HEK293 (cell line): ENCODE measurements at regions not wholly inside any gene's neighbourhood (a gene's known extent, or its start where the extent isn't known, plus 50 kb on each side); places are given as distances from the start of the nearest gene placed in this dataset.

Experiments
- KLF16 ChIP-seq: fragments of 450-650 bp; formaldehyde crosslinking; IDR thresholded peaks from 2 replicates; pipeline ENCODE4 v1.5.1; 2017; ENCODE audit warnings: missing biosample characterization, missing genetic modification characterization
- PRDM1 ChIP-seq: fragments of 450-650 bp; formaldehyde crosslinking; IDR thresholded peaks from 2 replicates; pipeline ENCODE4; 2016; ENCODE audit warnings: missing biosample characterization, missing genetic modification characterization
- ZFP37 ChIP-seq: fragments of 450-650 bp; formaldehyde crosslinking; IDR thresholded peaks from 2 replicates; pipeline ENCODE4 v1.5.1; 2016; ENCODE audit warnings: missing biosample characterization, missing genetic modification characterization
- ZNF114 ChIP-seq: fragments of 450-650 bp; formaldehyde crosslinking; IDR thresholded peaks from 2 replicates; pipeline ENCODE4 v1.5.0; 2017; ENCODE audit warnings: missing biosample characterization, missing genetic modification characterization
- ZNF140 ChIP-seq: fragments of 450-650 bp; formaldehyde crosslinking; IDR thresholded peaks from 2 replicates; pipeline ENCODE4 v1.5.1; 2016; ENCODE audit warnings: missing biosample characterization, missing genetic modification characterization
- ZNF19 ChIP-seq: fragments of 450-650 bp; formaldehyde crosslinking; IDR thresholded peaks from 2 replicates; pipeline ENCODE4; 2016; ENCODE audit warnings: missing biosample characterization, missing genetic modification characterization, low read depth
- ZNF274 ChIP-seq, 2 experiments: fragments of 200-500 bp in 1 of 2; fragments of 450-650 bp in 1 of 2; sonication (Bioruptor generic) in 1 of 2; formaldehyde crosslinking in 1 of 2; IDR thresholded peaks; 2 replicates each; pipeline versions ENCODE4 v1.5.1 to v1.6.1; 2014 to 2016; ENCODE audit warnings: borderline replicate concordance in 1 of 2, inconsistent platforms in 1 of 2, low read length in 1 of 2, missing biosample characterization in 1 of 2, missing genetic modification characterization in 1 of 2
- ZNF670 ChIP-seq: fragments of 450-650 bp; formaldehyde crosslinking; IDR thresholded peaks from 2 replicates; pipeline ENCODE4 v1.5.1; 2016; ENCODE audit warnings: missing biosample characterization, missing genetic modification characterization, low read depth
- ZNF701 ChIP-seq: fragments of 450-650 bp; formaldehyde crosslinking; IDR thresholded peaks from 2 replicates; pipeline ENCODE4 v1.5.1; 2016; ENCODE audit warnings: missing biosample characterization, missing genetic modification characterization
- TF ChIP-seq, protein P1 (sequence below): fragments of 450-650 bp; formaldehyde crosslinking; IDR thresholded peaks from 2 replicates; pipeline ENCODE4 v1.5.1; 2016; ENCODE audit warnings: missing biosample characterization, missing genetic modification characterization
- TF ChIP-seq, protein P2 (sequence below): fragments of 450-650 bp; formaldehyde crosslinking; IDR thresholded peaks from 2 replicates; pipeline ENCODE4 v1.5.1; 2016; ENCODE audit warnings: missing biosample characterization, missing genetic modification characterization
- TF ChIP-seq, protein P3 (sequence below): fragments of 450-650 bp; formaldehyde crosslinking; IDR thresholded peaks from 2 replicates; pipeline ENCODE4 v1.5.1; 2016; ENCODE audit warnings: missing biosample characterization, missing genetic modification characterization, low read depth
- TF ChIP-seq, protein P4 (sequence below): fragments of 450-650 bp; formaldehyde crosslinking; IDR thresholded peaks from 2 replicates; pipeline ENCODE4 v1.5.1; 2017; ENCODE audit warnings: missing biosample characterization, mild to moderate bottlenecking, missing genetic modification characterization, moderate library complexity
- TF ChIP-seq, protein P5 (sequence below): fragments of 450-650 bp; formaldehyde crosslinking; IDR thresholded peaks from 2 replicates; pipeline ENCODE4 v1.5.1; 2016; ENCODE audit warnings: missing biosample characterization, missing genetic modification characterization

DNA sequence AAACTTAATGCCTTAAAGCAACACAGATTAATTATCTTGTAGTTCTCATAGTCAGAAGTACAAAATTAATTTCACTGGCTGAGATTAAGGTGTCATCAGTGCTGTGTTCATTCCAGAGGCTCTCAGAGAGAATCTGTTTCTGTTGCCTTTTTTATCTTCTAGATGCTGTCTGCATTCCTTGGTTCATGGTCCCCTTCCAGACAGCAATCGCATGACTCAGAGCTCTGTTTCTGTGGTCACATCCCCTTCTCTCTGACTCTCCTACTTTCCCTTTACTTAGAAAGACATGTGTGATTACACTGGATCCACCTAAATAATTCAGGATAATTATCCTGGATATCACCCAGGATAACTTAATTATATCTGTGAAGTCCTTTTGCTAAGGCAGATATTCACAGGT is 148.6 kb downstream of the MAIP1 start:
- TF ChIP-seq, protein P1, sequence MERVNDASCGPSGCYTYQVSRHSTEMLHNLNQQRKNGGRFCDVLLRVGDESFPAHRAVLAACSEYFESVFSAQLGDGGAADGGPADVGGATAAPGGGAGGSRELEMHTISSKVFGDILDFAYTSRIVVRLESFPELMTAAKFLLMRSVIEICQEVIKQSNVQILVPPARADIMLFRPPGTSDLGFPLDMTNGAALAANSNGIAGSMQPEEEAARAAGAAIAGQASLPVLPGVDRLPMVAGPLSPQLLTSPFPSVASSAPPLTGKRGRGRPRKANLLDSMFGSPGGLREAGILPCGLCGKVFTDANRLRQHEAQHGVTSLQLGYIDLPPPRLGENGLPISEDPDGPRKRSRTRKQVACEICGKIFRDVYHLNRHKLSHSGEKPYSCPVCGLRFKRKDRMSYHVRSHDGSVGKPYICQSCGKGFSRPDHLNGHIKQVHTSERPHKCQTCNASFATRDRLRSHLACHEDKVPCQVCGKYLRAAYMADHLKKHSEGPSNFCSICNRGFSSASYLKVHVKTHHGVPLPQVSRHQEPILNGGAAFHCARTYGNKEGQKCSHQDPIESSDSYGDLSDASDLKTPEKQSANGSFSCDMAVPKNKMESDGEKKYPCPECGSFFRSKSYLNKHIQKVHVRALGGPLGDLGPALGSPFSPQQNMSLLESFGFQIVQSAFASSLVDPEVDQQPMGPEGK (tag by site-specific recombination): no peak
- TF ChIP-seq ZNF19 (no peak), ZNF701 (no peak), ZNF274 (IDR thresholded peaks at IDR 0.05; ENCODE audit: low read length) (no peak), ZNF274 (tag by site-specific recombination; IDR thresholded peaks at IDR 0.05; ENCODE audit: borderline replicate concordance) (no peak), ZFP37 (tag by site-specific recombination) (no peak), ZNF114 (tag by site-specific recombination) (no peak), ZNF670 (tag by site-specific recombination) (no peak), ZNF140 (no peak), PRDM1 (tag by site-specific recombination) (no peak), KLF16 (no peak)
- TF ChIP-seq, protein P2, sequence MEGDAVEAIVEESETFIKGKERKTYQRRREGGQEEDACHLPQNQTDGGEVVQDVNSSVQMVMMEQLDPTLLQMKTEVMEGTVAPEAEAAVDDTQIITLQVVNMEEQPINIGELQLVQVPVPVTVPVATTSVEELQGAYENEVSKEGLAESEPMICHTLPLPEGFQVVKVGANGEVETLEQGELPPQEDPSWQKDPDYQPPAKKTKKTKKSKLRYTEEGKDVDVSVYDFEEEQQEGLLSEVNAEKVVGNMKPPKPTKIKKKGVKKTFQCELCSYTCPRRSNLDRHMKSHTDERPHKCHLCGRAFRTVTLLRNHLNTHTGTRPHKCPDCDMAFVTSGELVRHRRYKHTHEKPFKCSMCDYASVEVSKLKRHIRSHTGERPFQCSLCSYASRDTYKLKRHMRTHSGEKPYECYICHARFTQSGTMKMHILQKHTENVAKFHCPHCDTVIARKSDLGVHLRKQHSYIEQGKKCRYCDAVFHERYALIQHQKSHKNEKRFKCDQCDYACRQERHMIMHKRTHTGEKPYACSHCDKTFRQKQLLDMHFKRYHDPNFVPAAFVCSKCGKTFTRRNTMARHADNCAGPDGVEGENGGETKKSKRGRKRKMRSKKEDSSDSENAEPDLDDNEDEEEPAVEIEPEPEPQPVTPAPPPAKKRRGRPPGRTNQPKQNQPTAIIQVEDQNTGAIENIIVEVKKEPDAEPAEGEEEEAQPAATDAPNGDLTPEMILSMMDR (tag by site-specific recombination): no peak
- TF ChIP-seq, protein P3, sequence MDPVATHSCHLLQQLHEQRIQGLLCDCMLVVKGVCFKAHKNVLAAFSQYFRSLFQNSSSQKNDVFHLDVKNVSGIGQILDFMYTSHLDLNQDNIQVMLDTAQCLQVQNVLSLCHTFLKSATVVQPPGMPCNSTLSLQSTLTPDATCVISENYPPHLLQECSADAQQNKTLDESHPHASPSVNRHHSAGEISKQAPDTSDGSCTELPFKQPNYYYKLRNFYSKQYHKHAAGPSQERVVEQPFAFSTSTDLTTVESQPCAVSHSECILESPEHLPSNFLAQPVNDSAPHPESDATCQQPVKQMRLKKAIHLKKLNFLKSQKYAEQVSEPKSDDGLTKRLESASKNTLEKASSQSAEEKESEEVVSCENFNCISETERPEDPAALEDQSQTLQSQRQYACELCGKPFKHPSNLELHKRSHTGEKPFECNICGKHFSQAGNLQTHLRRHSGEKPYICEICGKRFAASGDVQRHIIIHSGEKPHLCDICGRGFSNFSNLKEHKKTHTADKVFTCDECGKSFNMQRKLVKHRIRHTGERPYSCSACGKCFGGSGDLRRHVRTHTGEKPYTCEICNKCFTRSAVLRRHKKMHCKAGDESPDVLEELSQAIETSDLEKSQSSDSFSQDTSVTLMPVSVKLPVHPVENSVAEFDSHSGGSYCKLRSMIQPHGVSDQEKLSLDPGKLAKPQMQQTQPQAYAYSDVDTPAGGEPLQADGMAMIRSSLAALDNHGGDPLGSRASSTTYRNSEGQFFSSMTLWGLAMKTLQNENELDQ: no peak
- TF ChIP-seq, protein P4, sequence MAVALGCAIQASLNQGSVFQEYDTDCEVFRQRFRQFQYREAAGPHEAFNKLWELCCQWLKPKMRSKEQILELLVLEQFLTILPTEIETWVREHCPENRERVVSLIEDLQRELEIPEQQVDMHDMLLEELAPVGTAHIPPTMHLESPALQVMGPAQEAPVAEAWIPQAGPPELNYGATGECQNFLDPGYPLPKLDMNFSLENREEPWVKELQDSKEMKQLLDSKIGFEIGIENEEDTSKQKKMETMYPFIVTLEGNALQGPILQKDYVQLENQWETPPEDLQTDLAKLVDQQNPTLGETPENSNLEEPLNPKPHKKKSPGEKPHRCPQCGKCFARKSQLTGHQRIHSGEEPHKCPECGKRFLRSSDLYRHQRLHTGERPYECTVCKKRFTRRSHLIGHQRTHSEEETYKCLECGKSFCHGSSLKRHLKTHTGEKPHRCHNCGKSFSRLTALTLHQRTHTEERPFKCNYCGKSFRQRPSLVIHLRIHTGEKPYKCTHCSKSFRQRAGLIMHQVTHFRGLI (tag by site-specific recombination): no peak
- TF ChIP-seq, protein P5, sequence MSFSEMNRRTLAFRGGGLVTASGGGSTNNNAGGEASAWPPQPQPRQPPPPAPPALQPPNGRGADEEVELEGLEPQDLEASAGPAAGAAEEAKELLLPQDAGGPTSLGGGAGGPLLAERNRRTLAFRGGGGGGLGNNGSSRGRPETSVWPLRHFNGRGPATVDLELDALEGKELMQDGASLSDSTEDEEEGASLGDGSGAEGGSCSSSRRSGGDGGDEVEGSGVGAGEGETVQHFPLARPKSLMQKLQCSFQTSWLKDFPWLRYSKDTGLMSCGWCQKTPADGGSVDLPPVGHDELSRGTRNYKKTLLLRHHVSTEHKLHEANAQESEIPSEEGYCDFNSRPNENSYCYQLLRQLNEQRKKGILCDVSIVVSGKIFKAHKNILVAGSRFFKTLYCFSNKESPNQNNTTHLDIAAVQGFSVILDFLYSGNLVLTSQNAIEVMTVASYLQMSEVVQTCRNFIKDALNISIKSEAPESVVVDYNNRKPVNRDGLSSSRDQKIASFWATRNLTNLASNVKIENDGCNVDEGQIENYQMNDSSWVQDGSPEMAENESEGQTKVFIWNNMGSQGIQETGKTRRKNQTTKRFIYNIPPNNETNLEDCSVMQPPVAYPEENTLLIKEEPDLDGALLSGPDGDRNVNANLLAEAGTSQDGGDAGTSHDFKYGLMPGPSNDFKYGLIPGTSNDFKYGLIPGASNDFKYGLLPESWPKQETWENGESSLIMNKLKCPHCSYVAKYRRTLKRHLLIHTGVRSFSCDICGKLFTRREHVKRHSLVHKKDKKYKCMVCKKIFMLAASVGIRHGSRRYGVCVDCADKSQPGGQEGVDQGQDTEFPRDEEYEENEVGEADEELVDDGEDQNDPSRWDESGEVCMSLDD (tag by site-specific recombination): no peak
